Esophagus squamous epithelium (tissue), 5 donors: ENCODE measurements at regions not wholly inside any gene's neighbourhood (a gene's known extent, or its start where the extent isn't known, plus 50 kb on each side); places are given as distances from the start of the nearest gene placed in this dataset.
"Not testable (repeated sequence)": the region's sequence is repeated elsewhere in the genome, so short reads cannot be mapped to it uniquely, and the experiment has no call there.

Experiments
- DNase-seq: peaks from one replicate; lab custom pipeline; 2025; lab: John Stamatoyannopoulos, UW
- H3K27ac ChIP-seq, 4 donors: fragments of 200-600 bp; sonication (generic); one replicate each; pipeline ENCODE4 v1.5.1; 2016 to 2019; ENCODE audit warnings: mild to moderate bottlenecking in 1 of 4
- H3K27me3 ChIP-seq, 4 donors: fragments of 200-600 bp; sonication (generic); 1 replicate in 3 of 4; 2 replicates in 1 of 4; pipeline versions ENCODE4 v1.5.1 to v1.6.0; 2017 to 2021; ENCODE audit warnings: antibody characterized with exemption in 1 of 4
- H3K36me3 ChIP-seq, 3 donors: fragments of 200-600 bp; sonication (generic); one replicate each; pipeline ENCODE4 v1.5.1; 2016 to 2019
- H3K4me1 ChIP-seq, 3 donors: fragments of 200-600 bp; sonication (generic); one replicate each; pipeline ENCODE4 v1.5.1; 2017 to 2019
- H3K4me3 ChIP-seq, 4 donors: fragments of 200-600 bp; sonication (generic); 1 replicate in 3 of 4; 2 replicates in 1 of 4; pipeline ENCODE4 v1.5.1; 2016 to 2019; ENCODE audit warnings: mild to moderate bottlenecking in 2 of 4, moderate library complexity in 1 of 4
- H3K9me3 ChIP-seq, 3 donors: fragments of 200-600 bp; sonication (generic); one replicate each; pipeline ENCODE4 v1.5.1; 2016 to 2019
- CTCF ChIP-seq, 6 experiments: fragments of 450-650 bp in 4 of 6; fragments of 200-600 bp in 2 of 6; sonication (generic) in 2 of 6; IDR thresholded peaks; one replicate each; pipeline ENCODE4 v1.5.1; 2016 to 2019; ENCODE audit warnings: antibody characterized with exemption in 6 of 6, mild to moderate bottlenecking in 4 of 6, moderate library complexity in 4 of 6
- POLR2A ChIP-seq, 4 donors: fragments of 450-650 bp; IDR thresholded peaks; one replicate each; pipeline ENCODE4 v1.6.1; 2017; ENCODE audit warnings: antibody characterized with exemption in 4 of 4, mild to moderate bottlenecking in 4 of 4, moderate library complexity in 3 of 4
- WGBS, 2 donors: methylation state at CpG; one replicate each; pipeline ENCODE4 v1.1.5; 2018; 5-methylcytosine and 5-hydroxymethylcytosine counted together
- intact Hi-C: fragments of 100-400 bp; cut with DNase I; formaldehyde crosslinking; loops from one replicate; pipeline ENCODE4 v1.15.0; 2022
- donor health status: DM: yes; HTN: yes; CAD: no.

GRCh38 chr19:28134311-28134710 is 1078.6 kb downstream of the UQCRFS1 start:
- Histone ChIP-seq H3K9me3 (peaks cover 0 to 15% (median 0%) of the 10 kb centered on the region in 3 donors), H3K27ac (no peak overlapping the region), H3K36me3 (no peaks in the 10 kb centered on the region), H3K4me1 (no peaks in the 10 kb centered on the region), H3K4me3 (no peak overlapping the region), H3K27me3 (no peaks in the 10 kb centered on the region)
- no peak for TF ChIP-seq POLR2A (IDR thresholded peaks at IDR 0.05)
- TF ChIP-seq CTCF (IDR thresholded peaks at IDR 0.05), result no peak
- DNase-seq, result no peak
- 71 to 94% methylated on average over 3 of the region's 3 CpGs for WGBS, 2 donors
- intact Hi-C loops, result no loop called here

- DNase-seq, H3K27me3 ChIP-seq, H3K9me3 ChIP-seq, H3K27ac ChIP-seq, H3K4me1 ChIP-seq, H3K4me3 ChIP-seq, intact Hi-C loops, H3K36me3 ChIP-seq: not testable (repeated sequence)
- WGBS, 2 donors, result 31 to 43% methylated on average over 7 to 8 of the region's 8 CpGs
Measured at GRCh38 chr19:28130881-28131280, 1082.1 kb downstream of the UQCRFS1 start.

- no peak for DNase-seq
- no peak for TF ChIP-seq POLR2A (IDR thresholded peaks at IDR 0.05)
- TF ChIP-seq CTCF (IDR thresholded peaks at IDR 0.05), result no peak
Measured at GRCh38 chr19:28130066-28130511, 1082.9 kb downstream of the UQCRFS1 start.

GRCh38 chr19:28128341-28128740 is 1084.6 kb downstream of the UQCRFS1 start:
- Histone ChIP-seq H3K4me3 (no peak overlapping the region), H3K36me3 (no peaks in the 10 kb centered on the region), H3K9me3 (no peaks in the 10 kb centered on the region), H3K27ac (no peak overlapping the region), H3K4me1 (no peaks in the 10 kb centered on the region), H3K27me3 (no peaks in the 10 kb centered on the region)
- TF ChIP-seq POLR2A (IDR thresholded peaks at IDR 0.05) (no peak), CTCF (IDR thresholded peaks at IDR 0.05) (no peak)
- WGBS, 2 donors, result 71 to 75% methylated on average over 4 of the region's 4 CpGs
- DNase-seq, result no peak
- intact Hi-C loops, result no loop called here

More at GRCh38 chr19:28130066-28130511, 1082.9 kb downstream of the UQCRFS1 start:
- no peaks in the 10 kb centered on the region for H3K9me3 ChIP-seq
- 42 to 43% methylated on average over 4 of the region's 4 CpGs for WGBS, 2 donors
- no peak overlapping the region for H3K4me3 ChIP-seq
- no peaks in the 10 kb centered on the region for H3K36me3 ChIP-seq
- intact Hi-C loops, result no loop called here
- H3K27me3 ChIP-seq, result no peaks in the 10 kb centered on the region
- no peaks in the 10 kb centered on the region for H3K4me1 ChIP-seq
- H3K27ac ChIP-seq, result no peak overlapping the region

- no peak overlapping the region for H3K27ac ChIP-seq
- no peaks in the 10 kb centered on the region for H3K36me3 ChIP-seq
- no peak for DNase-seq
- H3K4me3 ChIP-seq, result no peak overlapping the region
- TF ChIP-seq POLR2A (IDR thresholded peaks at IDR 0.05), result no peak
- no peak for TF ChIP-seq CTCF (IDR thresholded peaks at IDR 0.05)
- no peaks in the 10 kb centered on the region for H3K9me3 ChIP-seq
- intact Hi-C loops, result no loop called here
- H3K4me1 ChIP-seq, result no peaks in the 10 kb centered on the region
- 45 to 63% methylated on average over 2 of the region's 2 CpGs for WGBS, 2 donors
- no peaks in the 10 kb centered on the region for H3K27me3 ChIP-seq
Measured at GRCh38 chr19:28126135-28126898, 1086.6 kb downstream of the UQCRFS1 start.
